WTC11 (cell line): ENCODE measurements at regions not wholly inside any gene's neighbourhood (a gene's known extent, or its start where the extent isn't known, plus 50 kb on each side); places are given as distances from the start of the nearest gene placed in this dataset.

Experiments used
- ATAC-seq: fragments of 200-7000 bp; cut with Tn5 transposase; 2 replicates; pipeline ENCODE4 v1.10.0; 2021; ENCODE audit warnings: mild to moderate bottlenecking, moderate library complexity
- CTCF ChIA-PET: fragments of 300-600 bp; sonication (Branson Sonifier 250); formaldehyde crosslinking; loops from one replicate; lab custom pipeline; 2021; ENCODE audit warnings: antibody characterized with exemption; lab: Charles Lee
- POLR2A ChIA-PET: fragments of 350-600 bp; sonication (Branson Sonifier 250); formaldehyde crosslinking; loops from one replicate; lab custom pipeline; 2021; ENCODE audit warnings: antibody characterized with exemption; lab: Charles Lee
- DNase-seq: peaks from one replicate; pipeline ENCODE4 v3.0.0; 2021; ENCODE audit warnings: low spot score
- H3K27ac Mint-ChIP-seq: 2 replicates; pipeline ENCODE4 v1.8.0; 2021; ENCODE audit warnings: mixed read lengths
- H3K27me3 Mint-ChIP-seq: 2 replicates; pipeline ENCODE4 v1.8.0; 2021; ENCODE audit warnings: low read depth, mild to moderate bottlenecking, moderate library complexity, mixed read lengths
- H3K36me3 Mint-ChIP-seq: 2 replicates; pipeline ENCODE4 v1.8.0; 2021; ENCODE audit warnings: mixed read lengths
- H3K4me1 Mint-ChIP-seq: 2 replicates; pipeline ENCODE4 v1.8.0; 2022; ENCODE audit warnings: mixed read lengths
- H3K4me3 Mint-ChIP-seq: 2 replicates; pipeline ENCODE4 v1.8.0; 2021; ENCODE audit warnings: mild to moderate bottlenecking, moderate library complexity, mixed read lengths
- H3K9me3 Mint-ChIP-seq: 2 replicates; pipeline ENCODE4 v1.8.0; 2021; ENCODE audit warnings: mixed read lengths
- AR ChIP-seq: fragments of 250-450 bp; sonication (Bioruptor Pico); IDR thresholded peaks from 2 replicates; pipeline ENCODE4 v1.9.0; 2021; ENCODE audit warnings: mild to moderate bottlenecking
- CTCF ChIP-seq: fragments of 200-600 bp; IDR thresholded peaks from 2 replicates; pipeline ENCODE4 v1.8.0; 2022; ENCODE audit warnings: antibody characterized with exemption
- FOXP4 ChIP-seq: sonication (generic); formaldehyde crosslinking; IDR thresholded peaks from 2 replicates; pipeline ENCODE4 v1.8.0; 2022; ENCODE audit warnings: mild to moderate bottlenecking, missing genetic modification reagents
- GABPB1 ChIP-seq: sonication (generic); formaldehyde crosslinking; IDR thresholded peaks from 2 replicates; pipeline ENCODE4 v1.8.1; 2023; ENCODE audit warnings: mild to moderate bottlenecking, missing genetic modification reagents
- IRF2 ChIP-seq: sonication (generic); formaldehyde crosslinking; IDR thresholded peaks from 2 replicates; pipeline ENCODE4 v1.8.0; 2022; ENCODE audit warnings: low read depth, missing genetic modification reagents, borderline replicate concordance
- JAZF1 ChIP-seq: fragments of 250-450 bp; sonication (Bioruptor Pico); IDR thresholded peaks from 2 replicates; pipeline ENCODE4 v1.9.0; 2021; ENCODE audit warnings: moderate library complexity, mild to moderate bottlenecking, inconsistent platforms
- NFATC4 ChIP-seq: fragments of 250-450 bp; sonication (Bioruptor Pico); IDR thresholded peaks from 2 replicates; pipeline ENCODE4 v1.9.0; 2021; ENCODE audit warnings: mild to moderate bottlenecking
- NFYB ChIP-seq: sonication (generic); formaldehyde crosslinking; conservative IDR thresholded peaks from 2 replicates; pipeline ENCODE4 v1.8.0; 2022; ENCODE audit warnings: low read depth, missing genetic modification reagents
- NR1H2 ChIP-seq: sonication (generic); formaldehyde crosslinking; IDR thresholded peaks from 2 replicates; pipeline ENCODE4 v1.9.0; 2021; ENCODE audit warnings: mild to moderate bottlenecking, moderate library complexity, missing genetic modification reagents
- OVOL2 ChIP-seq: fragments of 250-450 bp; sonication (Bioruptor Pico); IDR thresholded peaks from 2 replicates; pipeline ENCODE4 v1.9.0; 2021; ENCODE audit warnings: mild to moderate bottlenecking, borderline replicate concordance
- RELA ChIP-seq: sonication (generic); formaldehyde crosslinking; IDR thresholded peaks from 2 replicates; pipeline ENCODE4 v1.8.1; 2022; ENCODE audit warnings: missing genetic modification reagents, mild to moderate bottlenecking, borderline replicate concordance
- TEAD4 ChIP-seq: sonication (generic); formaldehyde crosslinking; IDR thresholded peaks from 2 replicates; pipeline ENCODE4 v1.8.0; 2022; ENCODE audit warnings: mild to moderate bottlenecking, missing genetic modification reagents
- ZNF416 ChIP-seq: fragments of 250-450 bp; sonication (Bioruptor Pico); IDR thresholded peaks from 2 replicates; pipeline ENCODE4 v1.9.0; 2021; ENCODE audit warnings: mild to moderate bottlenecking, inconsistent platforms
- TF ChIP-seq, protein P1 (sequence below): sonication (generic); formaldehyde crosslinking; IDR thresholded peaks from 2 replicates; pipeline ENCODE4 v1.8.1; 2022; ENCODE audit warnings: mild to moderate bottlenecking, missing genetic modification reagents, moderate library complexity, borderline replicate concordance
- TF ChIP-seq, protein P2 (sequence below): fragments of 250-450 bp; sonication (Bioruptor Pico); IDR thresholded peaks from 2 replicates; pipeline ENCODE4 v1.9.0; 2021; ENCODE audit warnings: mild to moderate bottlenecking, borderline replicate concordance
- TF ChIP-seq, protein P3 (sequence below): sonication (generic); formaldehyde crosslinking; IDR thresholded peaks from 2 replicates; pipeline ENCODE4 v1.8.1; 2022; ENCODE audit warnings: missing genetic modification reagents, borderline replicate concordance
- TF ChIP-seq, protein P4 (sequence below): fragments of 250-450 bp; sonication (Bioruptor Pico); IDR thresholded peaks from 2 replicates; pipeline ENCODE4 v1.9.0; 2021; ENCODE audit warnings: mild to moderate bottlenecking
- TF ChIP-seq, protein P5 (sequence below): sonication (generic); formaldehyde crosslinking; conservative IDR thresholded peaks from 2 replicates; pipeline ENCODE4 v1.8.1; 2022; ENCODE audit warnings: mild to moderate bottlenecking, missing genetic modification reagents
- TF ChIP-seq, protein P6 (sequence below): sonication (generic); formaldehyde crosslinking; IDR thresholded peaks from 2 replicates; pipeline ENCODE4 v1.8.0; 2022; ENCODE audit warnings: mild to moderate bottlenecking, missing genetic modification reagents

- TF ChIP-seq, protein P1, sequence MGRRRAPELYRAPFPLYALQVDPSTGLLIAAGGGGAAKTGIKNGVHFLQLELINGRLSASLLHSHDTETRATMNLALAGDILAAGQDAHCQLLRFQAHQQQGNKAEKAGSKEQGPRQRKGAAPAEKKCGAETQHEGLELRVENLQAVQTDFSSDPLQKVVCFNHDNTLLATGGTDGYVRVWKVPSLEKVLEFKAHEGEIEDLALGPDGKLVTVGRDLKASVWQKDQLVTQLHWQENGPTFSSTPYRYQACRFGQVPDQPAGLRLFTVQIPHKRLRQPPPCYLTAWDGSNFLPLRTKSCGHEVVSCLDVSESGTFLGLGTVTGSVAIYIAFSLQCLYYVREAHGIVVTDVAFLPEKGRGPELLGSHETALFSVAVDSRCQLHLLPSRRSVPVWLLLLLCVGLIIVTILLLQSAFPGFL = no peak
- no peak for TF ChIP-seq CTCF
- TF ChIP-seq, protein P2, sequence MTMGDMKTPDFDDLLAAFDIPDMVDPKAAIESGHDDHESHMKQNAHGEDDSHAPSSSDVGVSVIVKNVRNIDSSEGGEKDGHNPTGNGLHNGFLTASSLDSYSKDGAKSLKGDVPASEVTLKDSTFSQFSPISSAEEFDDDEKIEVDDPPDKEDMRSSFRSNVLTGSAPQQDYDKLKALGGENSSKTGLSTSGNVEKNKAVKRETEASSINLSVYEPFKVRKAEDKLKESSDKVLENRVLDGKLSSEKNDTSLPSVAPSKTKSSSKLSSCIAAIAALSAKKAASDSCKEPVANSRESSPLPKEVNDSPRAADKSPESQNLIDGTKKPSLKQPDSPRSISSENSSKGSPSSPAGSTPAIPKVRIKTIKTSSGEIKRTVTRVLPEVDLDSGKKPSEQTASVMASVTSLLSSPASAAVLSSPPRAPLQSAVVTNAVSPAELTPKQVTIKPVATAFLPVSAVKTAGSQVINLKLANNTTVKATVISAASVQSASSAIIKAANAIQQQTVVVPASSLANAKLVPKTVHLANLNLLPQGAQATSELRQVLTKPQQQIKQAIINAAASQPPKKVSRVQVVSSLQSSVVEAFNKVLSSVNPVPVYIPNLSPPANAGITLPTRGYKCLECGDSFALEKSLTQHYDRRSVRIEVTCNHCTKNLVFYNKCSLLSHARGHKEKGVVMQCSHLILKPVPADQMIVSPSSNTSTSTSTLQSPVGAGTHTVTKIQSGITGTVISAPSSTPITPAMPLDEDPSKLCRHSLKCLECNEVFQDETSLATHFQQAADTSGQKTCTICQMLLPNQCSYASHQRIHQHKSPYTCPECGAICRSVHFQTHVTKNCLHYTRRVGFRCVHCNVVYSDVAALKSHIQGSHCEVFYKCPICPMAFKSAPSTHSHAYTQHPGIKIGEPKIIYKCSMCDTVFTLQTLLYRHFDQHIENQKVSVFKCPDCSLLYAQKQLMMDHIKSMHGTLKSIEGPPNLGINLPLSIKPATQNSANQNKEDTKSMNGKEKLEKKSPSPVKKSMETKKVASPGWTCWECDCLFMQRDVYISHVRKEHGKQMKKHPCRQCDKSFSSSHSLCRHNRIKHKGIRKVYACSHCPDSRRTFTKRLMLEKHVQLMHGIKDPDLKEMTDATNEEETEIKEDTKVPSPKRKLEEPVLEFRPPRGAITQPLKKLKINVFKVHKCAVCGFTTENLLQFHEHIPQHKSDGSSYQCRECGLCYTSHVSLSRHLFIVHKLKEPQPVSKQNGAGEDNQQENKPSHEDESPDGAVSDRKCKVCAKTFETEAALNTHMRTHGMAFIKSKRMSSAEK = no peak
- TF ChIP-seq NFATC4 = no peak
- TF ChIP-seq, protein P3, sequence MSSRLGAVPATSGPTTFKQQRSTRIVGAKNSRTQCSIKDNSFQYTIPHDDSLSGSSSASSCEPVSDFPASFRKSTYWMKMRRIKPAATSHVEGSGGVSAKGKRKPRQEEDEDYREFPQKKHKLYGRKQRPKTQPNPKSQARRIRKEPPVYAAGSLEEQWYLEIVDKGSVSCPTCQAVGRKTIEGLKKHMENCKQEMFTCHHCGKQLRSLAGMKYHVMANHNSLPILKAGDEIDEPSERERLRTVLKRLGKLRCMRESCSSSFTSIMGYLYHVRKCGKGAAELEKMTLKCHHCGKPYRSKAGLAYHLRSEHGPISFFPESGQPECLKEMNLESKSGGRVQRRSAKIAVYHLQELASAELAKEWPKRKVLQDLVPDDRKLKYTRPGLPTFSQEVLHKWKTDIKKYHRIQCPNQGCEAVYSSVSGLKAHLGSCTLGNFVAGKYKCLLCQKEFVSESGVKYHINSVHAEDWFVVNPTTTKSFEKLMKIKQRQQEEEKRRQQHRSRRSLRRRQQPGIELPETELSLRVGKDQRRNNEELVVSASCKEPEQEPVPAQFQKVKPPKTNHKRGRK (CRISPR knock-in tag) = no peak
- TF ChIP-seq FOXP4 (CRISPR knock-in tag) = no peak
- TF ChIP-seq OVOL2 (CRISPR knock-in tag) = no peak
These were observed 112.3 kb upstream of the RADX start (continued) for GRCh38 chrX:106499473-106499872.

DNA sequence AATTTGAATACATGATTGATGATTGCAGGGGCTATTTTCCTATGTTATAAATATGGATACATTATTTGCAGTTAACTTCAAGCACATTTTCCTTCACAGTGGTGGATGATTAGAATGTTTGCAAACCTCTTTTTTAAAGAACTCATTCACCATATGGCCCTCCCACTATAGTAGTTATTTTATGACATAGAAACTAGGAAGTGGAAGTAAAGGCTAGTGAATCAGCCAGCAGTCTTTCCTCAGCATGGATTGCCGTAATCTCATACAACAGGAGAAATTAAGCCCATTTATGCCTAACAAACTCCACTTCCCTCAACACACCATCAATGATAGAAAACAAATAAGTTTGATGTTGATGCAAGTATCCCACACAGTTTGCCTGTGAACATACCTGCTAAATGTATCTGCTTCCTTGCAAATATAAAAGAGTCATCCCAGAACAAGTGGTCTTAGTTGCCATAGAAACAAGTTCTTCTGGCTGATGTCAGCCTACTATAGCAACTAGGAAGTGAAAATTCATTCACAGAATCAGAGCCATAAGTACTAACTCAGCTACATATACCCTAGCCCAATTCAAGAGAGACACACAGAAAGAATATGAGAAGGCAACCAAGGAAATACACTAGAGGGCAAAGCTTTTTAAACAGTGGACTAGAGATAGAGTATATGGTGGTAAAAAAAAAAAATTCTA lies 100.9 kb upstream of the RADX start:
- no peaks in the 10 kb centered on the region for H3K9me3 Mint-ChIP-seq
- ChIA-PET POLR2A (no interaction called here), CTCF (no interaction called here)
- H3K27me3 Mint-ChIP-seq = peaks cover 4% of the 10 kb centered on the region; the same call in 1 of the 2 replicates
- no peaks in the 10 kb centered on the region for H3K36me3 Mint-ChIP-seq
- no peak for DNase-seq
- H3K4me1 Mint-ChIP-seq = peaks cover 3% of the 10 kb centered on the region
- no peak overlapping the region for H3K4me3 Mint-ChIP-seq
- H3K27ac Mint-ChIP-seq = no peak overlapping the region
- ATAC-seq = no peak
- no peak for TF ChIP-seq NR1H2 (CRISPR knock-in tag)
- no peak for TF ChIP-seq JAZF1
- TF ChIP-seq AR (CRISPR knock-in tag) = no peak
- no peak for TF ChIP-seq GABPB1 (CRISPR knock-in tag)
- no peak for TF ChIP-seq ZNF416 (CRISPR knock-in tag)
- no peak for TF ChIP-seq RELA (CRISPR knock-in tag)
- TF ChIP-seq, protein P4, sequence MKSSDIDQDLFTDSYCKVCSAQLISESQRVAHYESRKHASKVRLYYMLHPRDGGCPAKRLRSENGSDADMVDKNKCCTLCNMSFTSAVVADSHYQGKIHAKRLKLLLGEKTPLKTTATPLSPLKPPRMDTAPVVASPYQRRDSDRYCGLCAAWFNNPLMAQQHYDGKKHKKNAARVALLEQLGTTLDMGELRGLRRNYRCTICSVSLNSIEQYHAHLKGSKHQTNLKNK = no peak
- TF ChIP-seq, protein P5, sequence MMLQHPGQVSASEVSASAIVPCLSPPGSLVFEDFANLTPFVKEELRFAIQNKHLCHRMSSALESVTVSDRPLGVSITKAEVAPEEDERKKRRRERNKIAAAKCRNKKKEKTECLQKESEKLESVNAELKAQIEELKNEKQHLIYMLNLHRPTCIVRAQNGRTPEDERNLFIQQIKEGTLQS (CRISPR knock-in tag) = no peak
- TF ChIP-seq IRF2 = no peak
- no peak for TF ChIP-seq NFYB (CRISPR knock-in tag)
- TF ChIP-seq TEAD4 (CRISPR knock-in tag) = no peak
- TF ChIP-seq, protein P6, sequence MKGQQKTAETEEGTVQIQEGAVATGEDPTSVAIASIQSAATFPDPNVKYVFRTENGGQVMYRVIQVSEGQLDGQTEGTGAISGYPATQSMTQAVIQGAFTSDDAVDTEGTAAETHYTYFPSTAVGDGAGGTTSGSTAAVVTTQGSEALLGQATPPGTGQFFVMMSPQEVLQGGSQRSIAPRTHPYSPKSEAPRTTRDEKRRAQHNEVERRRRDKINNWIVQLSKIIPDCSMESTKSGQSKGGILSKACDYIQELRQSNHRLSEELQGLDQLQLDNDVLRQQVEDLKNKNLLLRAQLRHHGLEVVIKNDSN (CRISPR knock-in tag) = no peak
